ENCODE measurements at regions not wholly inside any gene's neighbourhood (a gene's known extent, or its start where the extent isn't known, plus 50 kb on each side); places are given as distances from the start of the nearest gene placed in this dataset.

GRCh38 chr5:89399548-89399947, 516.6 kb upstream of the MEF2C start:
- no peak for DNase-seq (ENCODE audit: low spot score)
- H3K9me3 ChIP-seq (ENCODE audit: low read depth) = no peaks in the 10 kb centered on the region
- H4K20me1 ChIP-seq (ENCODE audit: insufficient read depth, poor library complexity, severe bottlenecking) = no peaks in the 10 kb centered on the region
- no peak for TF ChIP-seq EZH2phosphoT487 (IDR thresholded peaks at IDR 0.05; ENCODE audit: low read depth, severe bottlenecking, unreplicated experiment)
- TF ChIP-seq EZH2 (IDR thresholded peaks at IDR 0.05; ENCODE audit: borderline replicate concordance) = no peak
- TF ChIP-seq CTCF (IDR thresholded peaks at IDR 0.05; ENCODE audit: poor library complexity) = no peak
- H3K79me2 ChIP-seq = no peaks in the 10 kb centered on the region
- no peak overlapping the region for H3K4me2 ChIP-seq
- H3K36me3 ChIP-seq (replicated peaks; ENCODE audit: insufficient read depth, low read depth) = no peaks in the 10 kb centered on the region
- no peaks in the 10 kb centered on the region for H3K4me1 ChIP-seq (ENCODE audit: insufficient read depth)
- no peak overlapping the region for H3K27ac ChIP-seq
- H3K4me3 ChIP-seq = no peak overlapping the region
- 88% methylated on average over 1 of the region's 1 CpG for WGBS (ENCODE audit: low lambda C conversion rate, missing lambda C conversion rate)
- H3K27me3 ChIP-seq = no peaks in the 10 kb centered on the region
- H2AFZ ChIP-seq = no peak overlapping the region
- H3K9me2 ChIP-seq (replicated peaks; ENCODE audit: insufficient read depth) = no peaks in the 10 kb centered on the region

- H3K4me2 ChIP-seq = peak overlapping the region; percentile 8
- H3K36me3 ChIP-seq (replicated peaks; ENCODE audit: insufficient read depth, low read depth) = no peaks in the 10 kb centered on the region
- TF ChIP-seq EZH2 (IDR thresholded peaks at IDR 0.05; ENCODE audit: borderline replicate concordance) (no peak), CTCF (IDR thresholded peaks at IDR 0.05; ENCODE audit: poor library complexity) (no peak), EZH2phosphoT487 (IDR thresholded peaks at IDR 0.05; ENCODE audit: low read depth, severe bottlenecking, unreplicated experiment) (no peak)
- DNase-seq (ENCODE audit: low spot score) = no peak
- no peaks in the 10 kb centered on the region for H3K79me2 ChIP-seq
- H3K9me2 ChIP-seq (replicated peaks; ENCODE audit: insufficient read depth) = no peaks in the 10 kb centered on the region
- H3K4me1 ChIP-seq (ENCODE audit: insufficient read depth) = no peaks in the 10 kb centered on the region
- no peaks in the 10 kb centered on the region for H3K9me3 ChIP-seq (ENCODE audit: low read depth)
- H3K4me3 ChIP-seq = no peak overlapping the region
- no peaks in the 10 kb centered on the region for H4K20me1 ChIP-seq (ENCODE audit: insufficient read depth, poor library complexity, severe bottlenecking)
- WGBS (ENCODE audit: low lambda C conversion rate, missing lambda C conversion rate) = 93% methylated on average over 1 of the region's 1 CpG
- no peaks in the 10 kb centered on the region for H3K27me3 ChIP-seq
- no peak overlapping the region for H2AFZ ChIP-seq
- H3K27ac ChIP-seq = no peak overlapping the region
These were observed 514.1 kb upstream of the MEF2C start for GRCh38 chr5:89397096-89397495.

GRCh38 chr5:89396278-89396954, 513.4 kb upstream of the MEF2C start:
- no peaks in the 10 kb centered on the region for H3K9me2 ChIP-seq (replicated peaks; ENCODE audit: insufficient read depth)
- no peaks in the 10 kb centered on the region for H3K36me3 ChIP-seq (replicated peaks; ENCODE audit: insufficient read depth, low read depth)
- no peaks in the 10 kb centered on the region for H4K20me1 ChIP-seq (ENCODE audit: insufficient read depth, poor library complexity, severe bottlenecking)
- H3K9me3 ChIP-seq (ENCODE audit: low read depth) = no peaks in the 10 kb centered on the region
- no peaks in the 10 kb centered on the region for H3K4me1 ChIP-seq (ENCODE audit: insufficient read depth)
- TF ChIP-seq CTCF (IDR thresholded peaks at IDR 0.05; ENCODE audit: poor library complexity) (no peak), EZH2 (IDR thresholded peaks at IDR 0.05; ENCODE audit: borderline replicate concordance) (no peak), EZH2phosphoT487 (IDR thresholded peaks at IDR 0.05; ENCODE audit: low read depth, severe bottlenecking, unreplicated experiment) (no peak)
- no peaks in the 10 kb centered on the region for H3K79me2 ChIP-seq
- peak overlapping the region; percentile 8 for H3K4me2 ChIP-seq
- no peak for DNase-seq (ENCODE audit: low spot score)
- no peaks in the 10 kb centered on the region for H3K27me3 ChIP-seq
- 16% methylated on average over 2 of the region's 2 CpGs for WGBS (ENCODE audit: low lambda C conversion rate, missing lambda C conversion rate)
- H3K4me3 ChIP-seq = no peak overlapping the region
- H2AFZ ChIP-seq = no peak overlapping the region
- no peak overlapping the region for H3K27ac ChIP-seq
